SK-N-SH treated with all-trans-retinoic acid at 6 μM for 48 hours (cell line): ENCODE measurements at regions not wholly inside any gene's neighbourhood (a gene's known extent, or its start where the extent isn't known, plus 50 kb on each side); places are given as distances from the start of the nearest gene placed in this dataset.

Experiments
- ATAC-seq: fragments of 200-7000 bp; cut with Tn5 transposase; 3 replicates; pipeline ENCODE4 v1.9.1; 2020; ENCODE audit warnings: mild to moderate bottlenecking, moderate library complexity
- ARNTL ChIP-seq: fragments of 450-650 bp; formaldehyde crosslinking; IDR thresholded peaks from 2 replicates; pipeline ENCODE4 v1.5.0; 2020; ENCODE audit warnings: low read depth, mild to moderate bottlenecking, moderate library complexity, borderline replicate concordance
- BACH2 ChIP-seq: fragments of 250-450 bp; sonication (Bioruptor Pico); IDR thresholded peaks from 2 replicates; pipeline ENCODE4 v1.9.0; 2021; ENCODE audit warnings: mild to moderate bottlenecking, borderline replicate concordance
- CREB5 ChIP-seq: fragments of 250-450 bp; sonication (Bioruptor Pico); IDR thresholded peaks from 2 replicates; pipeline ENCODE4 v1.5.1; 2020; ENCODE audit warnings: low read depth, mild to moderate bottlenecking, moderate library complexity
- CSDC2 ChIP-seq: fragments of 250-450 bp; sonication (Bioruptor Pico); IDR thresholded peaks from 2 replicates; pipeline ENCODE4 v1.5.0; 2020; ENCODE audit warnings: mild to moderate bottlenecking, moderate library complexity
- CSRNP3 ChIP-seq: fragments of 250-450 bp; sonication (Bioruptor Pico); IDR thresholded peaks from 2 replicates; pipeline ENCODE4 v1.5.1; 2021; ENCODE audit warnings: mild to moderate bottlenecking, moderate library complexity
- ESRRG ChIP-seq: fragments of 250-450 bp; sonication (Bioruptor Pico); IDR thresholded peaks from 2 replicates; pipeline ENCODE4 v1.6.1; 2021; ENCODE audit warnings: mild to moderate bottlenecking
- GLIS3 ChIP-seq: fragments of 250-450 bp; sonication (Bioruptor Pico); IDR thresholded peaks from 2 replicates; pipeline ENCODE4 v1.5.0; 2020; ENCODE audit warnings: mild to moderate bottlenecking, moderate library complexity
- ISL1 ChIP-seq: fragments of 250-450 bp; sonication (Bioruptor Pico); IDR thresholded peaks from 2 replicates; pipeline ENCODE4 v2.1.2; 2022; ENCODE audit warnings: mild to moderate bottlenecking, moderate library complexity
- OSR1 ChIP-seq: fragments of 250-450 bp; sonication (Bioruptor Pico); IDR thresholded peaks from 2 replicates; pipeline ENCODE4 v1.8.0; 2022; ENCODE audit warnings: moderate library complexity, mild to moderate bottlenecking, inconsistent platforms
- PATZ1 ChIP-seq: fragments of 250-450 bp; sonication (Bioruptor Pico); IDR thresholded peaks from 2 replicates; pipeline ENCODE4 v1.8.0; 2020; ENCODE audit warnings: mild to moderate bottlenecking, moderate library complexity, borderline replicate concordance
- POU6F1 ChIP-seq: fragments of 250-450 bp; sonication (Bioruptor Pico); IDR thresholded peaks from 2 replicates; pipeline ENCODE4 v1.8.0; 2021; ENCODE audit warnings: low read depth, mild to moderate bottlenecking, moderate library complexity, borderline replicate concordance
- PPARA ChIP-seq: fragments of 250-450 bp; sonication (Bioruptor Pico); IDR thresholded peaks from 2 replicates; pipeline ENCODE4 v1.5.0; 2020; ENCODE audit warnings: mild to moderate bottlenecking, borderline replicate concordance
- RARB ChIP-seq: fragments of 250-450 bp; sonication (Bioruptor Pico); IDR thresholded peaks from 2 replicates; pipeline ENCODE4 v1.8.0; 2021; ENCODE audit warnings: mild to moderate bottlenecking, moderate library complexity
- SNAI2 ChIP-seq: fragments of 250-450 bp; sonication (Bioruptor Pico); IDR thresholded peaks from 2 replicates; pipeline ENCODE4 v1.5.0; 2020; ENCODE audit warnings: mild to moderate bottlenecking, moderate library complexity
- TCF4 ChIP-seq: fragments of 250-450 bp; sonication (Bioruptor Pico); IDR thresholded peaks from 2 replicates; pipeline ENCODE4 v1.8.0; 2021; ENCODE audit warnings: mild to moderate bottlenecking, moderate library complexity, borderline replicate concordance
- TOX ChIP-seq: fragments of 250-450 bp; sonication (Bioruptor Pico); IDR thresholded peaks from 2 replicates; pipeline ENCODE4 v1.8.0; 2021; ENCODE audit warnings: mild to moderate bottlenecking, moderate library complexity, borderline replicate concordance
- TSHZ2 ChIP-seq: fragments of 250-450 bp; sonication (Bioruptor Pico); IDR thresholded peaks from 2 replicates; pipeline ENCODE4 v1.5.0; 2020; ENCODE audit warnings: mild to moderate bottlenecking, moderate library complexity
- ZC3H10 ChIP-seq: fragments of 250-450 bp; sonication (Bioruptor Pico); IDR thresholded peaks from 2 replicates; pipeline ENCODE4 v1.5.1; 2021; ENCODE audit warnings: mild to moderate bottlenecking, moderate library complexity
- ZFP3 ChIP-seq: fragments of 250-450 bp; sonication (Bioruptor Pico); IDR thresholded peaks from 2 replicates; pipeline ENCODE4 v1.5.0; 2020; ENCODE audit warnings: mild to moderate bottlenecking, moderate library complexity
- ZFP30 ChIP-seq: fragments of 450-650 bp; formaldehyde crosslinking; IDR thresholded peaks from 2 replicates; pipeline ENCODE4 v1.5.0; 2022; ENCODE audit warnings: mild to moderate bottlenecking, moderate library complexity
- ZNF70 ChIP-seq: fragments of 450-650 bp; formaldehyde crosslinking; IDR thresholded peaks from 2 replicates; pipeline ENCODE4 v1.5.0; 2020; ENCODE audit warnings: mild to moderate bottlenecking, moderate library complexity
- ZNF8 ChIP-seq: fragments of 450-650 bp; formaldehyde crosslinking; IDR thresholded peaks from 2 replicates; pipeline ENCODE4 v1.5.0; 2020; ENCODE audit warnings: mild to moderate bottlenecking, moderate library complexity

- no peak for TF ChIP-seq TOX
- no peak for TF ChIP-seq PPARA (CRISPR knock-in tag)
- TF ChIP-seq ZNF8 (CRISPR knock-in tag) = no peak
- TF ChIP-seq GLIS3 (CRISPR knock-in tag) = no peak
- TF ChIP-seq ZFP30 = no peak
- no peak for TF ChIP-seq BACH2 (CRISPR knock-in tag)
- TF ChIP-seq OSR1 (CRISPR knock-in tag) = no peak
- TF ChIP-seq CSDC2 = no peak
- TF ChIP-seq SNAI2 (CRISPR knock-in tag) = no peak
- no peak for TF ChIP-seq ZC3H10 (CRISPR knock-in tag)
- no peak for TF ChIP-seq ZNF70 (CRISPR knock-in tag)
- no peak for TF ChIP-seq TCF4 (CRISPR knock-in tag)
- no peak for TF ChIP-seq ISL1 (CRISPR knock-in tag)
- TF ChIP-seq CREB5 = no peak
- no peak for TF ChIP-seq RARB
- TF ChIP-seq ZFP3 (CRISPR knock-in tag) = no peak
- no peak for TF ChIP-seq CSRNP3 (CRISPR knock-in tag)
- no peak for ATAC-seq
These were observed 1343.0 kb upstream of the SLC39A10 start for GRCh38 chr2:194314042-194314441.

- no peak for ATAC-seq
- TF ChIP-seq ZNF70 (CRISPR knock-in tag) (no peak), RARB (no peak), BACH2 (CRISPR knock-in tag) (no peak), ESRRG (no peak), PATZ1 (CRISPR knock-in tag) (no peak), TSHZ2 (CRISPR knock-in tag) (no peak), SNAI2 (CRISPR knock-in tag) (no peak), GLIS3 (CRISPR knock-in tag) (no peak), TOX (no peak), OSR1 (CRISPR knock-in tag) (no peak), ARNTL (CRISPR knock-in tag) (no peak), ZFP30 (no peak), ZC3H10 (CRISPR knock-in tag) (no peak)
- TF ChIP-seq, all 23 proteins: peak for 0
These were observed 1352.8 kb upstream of the SLC39A10 start for GRCh38 chr2:194304191-194304590.

- ATAC-seq = no peak
- TF ChIP-seq TCF4 (CRISPR knock-in tag) (no peak), ARNTL (CRISPR knock-in tag) (no peak), ESRRG (no peak), ZFP3 (CRISPR knock-in tag) (no peak), BACH2 (CRISPR knock-in tag) (no peak), POU6F1 (CRISPR knock-in tag) (no peak), ZNF8 (CRISPR knock-in tag) (no peak), TSHZ2 (CRISPR knock-in tag) (no peak)
These were observed 1355.1 kb upstream of the SLC39A10 start for GRCh38 chr2:194301946-194302345.
